ENCODE measurements at regions not wholly inside any gene's neighbourhood (a gene's known extent, or its start where the extent isn't known, plus 50 kb on each side); places are given as distances from the start of the nearest gene placed in this dataset.

DNA sequence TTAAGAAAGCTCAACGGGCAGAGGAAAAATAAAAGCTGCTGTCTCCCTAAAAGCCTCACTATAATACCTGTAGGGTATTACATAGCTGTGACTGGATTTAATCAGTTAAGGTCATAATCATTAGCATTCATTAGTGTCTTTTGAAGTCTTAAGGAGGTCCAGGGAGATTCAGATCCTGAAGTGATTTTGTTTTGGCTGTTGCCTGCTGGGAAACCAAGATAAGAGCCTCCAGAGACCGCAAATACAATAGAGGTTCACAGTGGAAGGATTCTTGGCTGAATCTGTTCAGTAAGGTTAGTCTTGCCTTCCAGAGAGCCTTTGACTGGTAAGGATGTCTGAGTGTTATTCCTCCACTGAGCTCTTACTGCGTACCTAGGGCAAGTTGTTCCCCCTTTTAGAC, 54.0 kb upstream of the TNFRSF19 start:
- Mint-ChIP-seq H3K4me1 (no peaks in the 10 kb centered on the region), H3K27me3 (peaks cover 20% of the 10 kb centered on the region), H3K9me3 (no peaks in the 10 kb centered on the region), H3K4me3 (no peak overlapping the region), H3K36me3 (no peaks in the 10 kb centered on the region), H3K27ac (no peak overlapping the region)

DNA sequence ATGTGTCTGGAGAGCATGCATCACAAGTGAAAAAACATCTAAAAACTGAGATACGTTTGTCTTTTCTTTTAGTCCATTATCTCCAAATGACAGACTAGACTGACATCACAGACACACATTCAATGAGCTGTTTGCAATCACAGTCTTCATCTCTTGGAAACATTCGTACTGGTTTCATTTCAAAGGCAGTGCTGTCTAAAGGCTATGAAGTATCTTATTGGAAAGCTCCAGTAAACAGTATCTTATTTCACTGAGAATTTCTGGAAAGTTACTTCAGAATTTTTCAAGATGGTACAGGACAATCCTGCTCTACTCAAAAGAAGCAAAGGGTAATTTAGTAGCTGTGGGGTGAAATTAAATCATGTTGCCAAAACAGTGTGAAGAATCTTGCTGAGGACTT, 53.5 kb upstream of the TNFRSF19 start:
- Mint-ChIP-seq H3K27me3 (peaks cover 19% of the 10 kb centered on the region), H3K4me3 (no peak overlapping the region), H3K27ac (no peak overlapping the region)

DNA sequence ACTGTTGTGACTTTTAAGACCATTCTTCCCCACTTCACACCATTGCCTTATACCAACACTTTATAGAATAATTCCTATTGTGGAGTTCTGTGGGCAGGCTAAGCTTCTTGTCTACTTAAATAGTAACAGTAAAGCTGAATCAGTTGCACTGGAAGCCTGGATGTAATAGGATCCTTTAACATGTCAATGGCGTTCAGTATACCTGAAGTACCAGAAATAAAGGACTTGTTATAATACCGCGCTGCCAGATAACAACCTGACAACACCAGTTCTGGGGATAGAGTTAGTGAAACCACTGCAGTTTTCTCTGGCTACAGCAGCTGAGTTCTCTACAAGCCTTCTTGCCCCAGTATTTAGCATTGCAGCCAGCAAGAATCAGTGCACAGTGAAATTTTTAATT, 52.0 kb upstream of the TNFRSF19 start:
- H3K4me3 Mint-ChIP-seq, result no peak overlapping the region
- no peak overlapping the region for H3K27ac Mint-ChIP-seq

More for the DNA sequence above, 53.5 kb upstream of the TNFRSF19 start:
- H3K4me1 Mint-ChIP-seq, result no peaks in the 10 kb centered on the region
- no peaks in the 10 kb centered on the region for H3K9me3 Mint-ChIP-seq
- no peaks in the 10 kb centered on the region for H3K36me3 Mint-ChIP-seq

More for the DNA sequence above, 52.0 kb upstream of the TNFRSF19 start:
- no peaks in the 10 kb centered on the region for H3K4me1 Mint-ChIP-seq
- peaks cover 11% of the 10 kb centered on the region for H3K27me3 Mint-ChIP-seq
- no peaks in the 10 kb centered on the region for H3K36me3 Mint-ChIP-seq
- no peaks in the 10 kb centered on the region for H3K9me3 Mint-ChIP-seq
